Loucy (cell line): ENCODE measurements at regions not wholly inside any gene's neighbourhood (a gene's known extent, or its start where the extent isn't known, plus 50 kb on each side); places are given as distances from the start of the nearest gene placed in this dataset.

Source experiments
- EZH2phosphoT487 ChIP-seq: fragments of 200-600 bp; IDR thresholded peaks from 2 replicates; pipeline ENCODE4 v1.6.1; 2018; ENCODE audit warnings: antibody characterized with exemption, mild to moderate bottlenecking, moderate library complexity, borderline replicate concordance
- TF ChIP-seq, protein P1 (sequence below): fragments of 200-600 bp; sonication (generic); conservative IDR thresholded peaks from 2 replicates; pipeline ENCODE4 v1.5.1; 2014; ENCODE audit warnings: mild to moderate bottlenecking, antibody characterized with exemption, low read length

DNA sequence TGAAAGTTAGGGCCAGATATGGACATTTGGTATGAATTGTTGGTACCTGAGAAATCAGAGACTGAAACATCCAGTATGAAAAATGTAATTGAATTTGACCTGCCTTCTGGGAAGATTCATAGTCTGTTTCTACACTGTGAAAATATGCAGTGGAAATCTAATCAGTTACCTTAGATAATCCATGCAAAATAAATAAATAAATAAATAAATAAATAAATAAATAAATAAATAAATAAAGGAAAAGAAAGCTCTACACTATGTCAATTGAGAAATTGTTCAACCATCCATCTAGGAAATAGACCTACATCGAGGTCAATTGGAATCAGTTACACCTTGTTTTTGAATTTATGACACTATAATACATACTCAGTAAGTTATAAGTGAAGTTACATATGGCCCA, 252.3 kb downstream of the VGLL3 start:
- TF ChIP-seq, protein P1, sequence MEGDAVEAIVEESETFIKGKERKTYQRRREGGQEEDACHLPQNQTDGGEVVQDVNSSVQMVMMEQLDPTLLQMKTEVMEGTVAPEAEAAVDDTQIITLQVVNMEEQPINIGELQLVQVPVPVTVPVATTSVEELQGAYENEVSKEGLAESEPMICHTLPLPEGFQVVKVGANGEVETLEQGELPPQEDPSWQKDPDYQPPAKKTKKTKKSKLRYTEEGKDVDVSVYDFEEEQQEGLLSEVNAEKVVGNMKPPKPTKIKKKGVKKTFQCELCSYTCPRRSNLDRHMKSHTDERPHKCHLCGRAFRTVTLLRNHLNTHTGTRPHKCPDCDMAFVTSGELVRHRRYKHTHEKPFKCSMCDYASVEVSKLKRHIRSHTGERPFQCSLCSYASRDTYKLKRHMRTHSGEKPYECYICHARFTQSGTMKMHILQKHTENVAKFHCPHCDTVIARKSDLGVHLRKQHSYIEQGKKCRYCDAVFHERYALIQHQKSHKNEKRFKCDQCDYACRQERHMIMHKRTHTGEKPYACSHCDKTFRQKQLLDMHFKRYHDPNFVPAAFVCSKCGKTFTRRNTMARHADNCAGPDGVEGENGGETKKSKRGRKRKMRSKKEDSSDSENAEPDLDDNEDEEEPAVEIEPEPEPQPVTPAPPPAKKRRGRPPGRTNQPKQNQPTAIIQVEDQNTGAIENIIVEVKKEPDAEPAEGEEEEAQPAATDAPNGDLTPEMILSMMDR = no peak
- TF ChIP-seq EZH2phosphoT487 = no peak
